ENCODE measurements at regions not wholly inside any gene's neighbourhood (a gene's known extent, or its start where the extent isn't known, plus 50 kb on each side); places are given as distances from the start of the nearest gene placed in this dataset.

DNA sequence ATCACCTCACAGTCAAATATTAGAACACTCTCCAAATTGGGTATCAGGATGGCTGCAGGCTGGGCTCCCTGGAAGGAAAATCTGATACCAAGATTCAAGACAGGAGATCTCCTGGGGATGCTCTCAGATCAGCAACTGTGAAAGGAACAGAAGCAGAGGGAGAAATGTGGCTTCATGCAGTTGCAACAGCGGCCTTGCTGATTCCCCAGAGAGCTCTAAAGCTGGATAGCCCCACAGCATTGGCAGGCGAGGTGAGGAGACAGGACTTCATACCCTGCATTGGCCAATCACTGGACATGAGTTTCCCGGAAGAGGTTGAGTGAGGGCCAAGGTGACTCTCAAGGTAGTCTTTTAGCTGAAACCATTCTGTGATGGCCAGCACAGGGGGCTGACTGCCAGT, 190.6 kb downstream of the PTPN20 start:
- WGBS, result 78% methylated on average over 3 of the region's 3 CpGs

DNA sequence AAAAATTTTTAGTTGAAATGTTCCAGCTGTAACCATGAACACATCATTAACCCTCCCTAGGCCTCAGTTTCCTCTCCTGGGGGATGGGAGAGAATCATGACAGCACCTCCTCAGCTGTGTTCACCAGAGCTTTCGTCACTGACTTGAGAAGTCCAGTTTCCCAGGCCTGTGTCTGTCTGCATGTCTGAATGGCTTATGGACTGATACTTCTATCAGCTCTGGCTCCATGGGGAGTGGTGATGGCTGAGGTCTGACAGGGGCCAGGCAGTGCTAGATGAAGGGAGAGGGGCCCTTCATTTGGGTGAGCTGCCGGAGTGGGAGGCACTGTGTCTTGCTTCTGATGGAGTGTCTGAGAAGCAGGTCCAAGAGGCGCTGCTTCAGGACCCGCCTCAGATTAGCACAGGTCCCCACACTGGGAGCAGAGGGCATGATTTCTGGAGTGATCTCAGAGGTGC, 192.9 kb downstream of the PTPN20 start:
- no peaks in the 10 kb centered on the region for H3K4me1 ChIP-seq (ENCODE audit: control insufficient read depth in 4 of 4, insufficient read depth in 4 of 4, low read length in 3 of 4)
- H3K4me3 ChIP-seq (ENCODE audit: low read depth in 1 of 3, low read length in 3 of 3), result no peak overlapping the region
- H3K9me3 ChIP-seq (ENCODE audit: control insufficient read depth in 4 of 4, low read length in 3 of 4), result peaks cover 0 to 5% (median 0%) of the 10 kb centered on the region in 4 donors
- H3K27me3 ChIP-seq (ENCODE audit: control insufficient read depth in 4 of 4, insufficient read depth in 4 of 4, low read length in 3 of 4), result no peaks in the 10 kb centered on the region
- H3K36me3 ChIP-seq (ENCODE audit: control insufficient read depth in 4 of 4, insufficient read depth in 3 of 4, low read depth in 1 of 4, low read length in 3 of 4), result no peaks in the 10 kb centered on the region
- no peak overlapping the region for H3K9ac ChIP-seq (ENCODE audit: low read depth in 1 of 2, low read length in 2 of 2)
- no peak overlapping the region for H3K27ac ChIP-seq (ENCODE audit: low read depth in 1 of 2, low read length in 2 of 2)
- TF ChIP-seq JUND (IDR thresholded peaks at IDR 0.05), result no peak
- TF ChIP-seq, protein P1, sequence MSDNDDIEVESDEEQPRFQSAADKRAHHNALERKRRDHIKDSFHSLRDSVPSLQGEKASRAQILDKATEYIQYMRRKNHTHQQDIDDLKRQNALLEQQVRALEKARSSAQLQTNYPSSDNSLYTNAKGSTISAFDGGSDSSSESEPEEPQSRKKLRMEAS (IDR thresholded peaks at IDR 0.05), result no peak
- TF ChIP-seq HNF4A (conservative IDR thresholded peaks at IDR 0.05), result no peak
- no peak for TF ChIP-seq FOXA1 (IDR thresholded peaks at IDR 0.05)
- no peak for TF ChIP-seq EGR1 (IDR thresholded peaks at IDR 0.05; ENCODE audit: low read depth in 2 of 2)
- no peak for TF ChIP-seq NR2F2 (IDR thresholded peaks at IDR 0.05)
- TF ChIP-seq GABPA (IDR thresholded peaks at IDR 0.05 in 1 of 2, conservative IDR thresholded peaks at IDR 0.05 in 1 of 2), result no peak
- TF ChIP-seq, protein P2, sequence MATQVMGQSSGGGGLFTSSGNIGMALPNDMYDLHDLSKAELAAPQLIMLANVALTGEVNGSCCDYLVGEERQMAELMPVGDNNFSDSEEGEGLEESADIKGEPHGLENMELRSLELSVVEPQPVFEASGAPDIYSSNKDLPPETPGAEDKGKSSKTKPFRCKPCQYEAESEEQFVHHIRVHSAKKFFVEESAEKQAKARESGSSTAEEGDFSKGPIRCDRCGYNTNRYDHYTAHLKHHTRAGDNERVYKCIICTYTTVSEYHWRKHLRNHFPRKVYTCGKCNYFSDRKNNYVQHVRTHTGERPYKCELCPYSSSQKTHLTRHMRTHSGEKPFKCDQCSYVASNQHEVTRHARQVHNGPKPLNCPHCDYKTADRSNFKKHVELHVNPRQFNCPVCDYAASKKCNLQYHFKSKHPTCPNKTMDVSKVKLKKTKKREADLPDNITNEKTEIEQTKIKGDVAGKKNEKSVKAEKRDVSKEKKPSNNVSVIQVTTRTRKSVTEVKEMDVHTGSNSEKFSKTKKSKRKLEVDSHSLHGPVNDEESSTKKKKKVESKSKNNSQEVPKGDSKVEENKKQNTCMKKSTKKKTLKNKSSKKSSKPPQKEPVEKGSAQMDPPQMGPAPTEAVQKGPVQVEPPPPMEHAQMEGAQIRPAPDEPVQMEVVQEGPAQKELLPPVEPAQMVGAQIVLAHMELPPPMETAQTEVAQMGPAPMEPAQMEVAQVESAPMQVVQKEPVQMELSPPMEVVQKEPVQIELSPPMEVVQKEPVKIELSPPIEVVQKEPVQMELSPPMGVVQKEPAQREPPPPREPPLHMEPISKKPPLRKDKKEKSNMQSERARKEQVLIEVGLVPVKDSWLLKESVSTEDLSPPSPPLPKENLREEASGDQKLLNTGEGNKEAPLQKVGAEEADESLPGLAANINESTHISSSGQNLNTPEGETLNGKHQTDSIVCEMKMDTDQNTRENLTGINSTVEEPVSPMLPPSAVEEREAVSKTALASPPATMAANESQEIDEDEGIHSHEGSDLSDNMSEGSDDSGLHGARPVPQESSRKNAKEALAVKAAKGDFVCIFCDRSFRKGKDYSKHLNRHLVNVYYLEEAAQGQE (IDR thresholded peaks at IDR 0.05), result no peak
- no peak for TF ChIP-seq RAD21 (IDR thresholded peaks at IDR 0.05)
- TF ChIP-seq, protein P3, sequence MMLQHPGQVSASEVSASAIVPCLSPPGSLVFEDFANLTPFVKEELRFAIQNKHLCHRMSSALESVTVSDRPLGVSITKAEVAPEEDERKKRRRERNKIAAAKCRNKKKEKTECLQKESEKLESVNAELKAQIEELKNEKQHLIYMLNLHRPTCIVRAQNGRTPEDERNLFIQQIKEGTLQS (IDR thresholded peaks at IDR 0.05), result no peak
- TF ChIP-seq, protein P4, sequence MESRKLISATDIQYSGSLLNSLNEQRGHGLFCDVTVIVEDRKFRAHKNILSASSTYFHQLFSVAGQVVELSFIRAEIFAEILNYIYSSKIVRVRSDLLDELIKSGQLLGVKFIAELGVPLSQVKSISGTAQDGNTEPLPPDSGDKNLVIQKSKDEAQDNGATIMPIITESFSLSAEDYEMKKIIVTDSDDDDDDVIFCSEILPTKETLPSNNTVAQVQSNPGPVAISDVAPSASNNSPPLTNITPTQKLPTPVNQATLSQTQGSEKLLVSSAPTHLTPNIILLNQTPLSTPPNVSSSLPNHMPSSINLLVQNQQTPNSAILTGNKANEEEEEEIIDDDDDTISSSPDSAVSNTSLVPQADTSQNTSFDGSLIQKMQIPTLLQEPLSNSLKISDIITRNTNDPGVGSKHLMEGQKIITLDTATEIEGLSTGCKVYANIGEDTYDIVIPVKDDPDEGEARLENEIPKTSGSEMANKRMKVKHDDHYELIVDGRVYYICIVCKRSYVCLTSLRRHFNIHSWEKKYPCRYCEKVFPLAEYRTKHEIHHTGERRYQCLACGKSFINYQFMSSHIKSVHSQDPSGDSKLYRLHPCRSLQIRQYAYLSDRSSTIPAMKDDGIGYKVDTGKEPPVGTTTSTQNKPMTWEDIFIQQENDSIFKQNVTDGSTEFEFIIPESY (IDR thresholded peaks at IDR 0.05), result no peak
- no peak for TF ChIP-seq YY1 (IDR thresholded peaks at IDR 0.05)
- TF ChIP-seq RXRA (IDR thresholded peaks at IDR 0.05), result no peak
- 88% methylated on average over 4 of the region's 4 CpGs for WGBS
- DNase-seq (ENCODE audit: low spot score), result no peak

More for the DNA sequence above, 190.6 kb downstream of the PTPN20 start:
- no peak overlapping the region for H3K27ac ChIP-seq (ENCODE audit: low read depth in 1 of 2, low read length in 2 of 2)
- H3K4me3 ChIP-seq (ENCODE audit: low read depth in 1 of 3, low read length in 3 of 3), result no peak overlapping the region
- no peaks in the 10 kb centered on the region for H3K27me3 ChIP-seq (ENCODE audit: control insufficient read depth in 4 of 4, insufficient read depth in 4 of 4, low read length in 3 of 4)
- TF ChIP-seq RXRA (IDR thresholded peaks at IDR 0.05), result no peak
- TF ChIP-seq TAF1 (conservative IDR thresholded peaks at IDR 0.05), result no peak
- TF ChIP-seq YY1 (IDR thresholded peaks at IDR 0.05), result no peak
- TF ChIP-seq JUND (IDR thresholded peaks at IDR 0.05), result no peak
- DNase-seq (ENCODE audit: low spot score), result no peak
- H3K4me1 ChIP-seq (ENCODE audit: control insufficient read depth in 4 of 4, insufficient read depth in 4 of 4, low read length in 3 of 4), result no peaks in the 10 kb centered on the region
- no peaks in the 10 kb centered on the region for H3K36me3 ChIP-seq (ENCODE audit: control insufficient read depth in 4 of 4, insufficient read depth in 3 of 4, low read depth in 1 of 4, low read length in 3 of 4)
- no peak overlapping the region for H3K9ac ChIP-seq (ENCODE audit: low read depth in 1 of 2, low read length in 2 of 2)
- H3K9me3 ChIP-seq (ENCODE audit: control insufficient read depth in 4 of 4, low read length in 3 of 4), result peaks cover 0 to 5% (median 0%) of the 10 kb centered on the region in 4 donors

Data from liver (tissue), 7 donors.